Naive B cell (primary cell): ENCODE measurements at regions not wholly inside any gene's neighbourhood (a gene's known extent, or its start where the extent isn't known, plus 50 kb on each side); places are given as distances from the start of the nearest gene placed in this dataset.
"Not testable (repeated sequence)": the region's sequence is repeated elsewhere in the genome, so short reads cannot be mapped to it uniquely, and the experiment has no call there.

Source experiments
- ATAC-seq, 2 donors: fragments of 150-1000 bp; cut with Tn5 transposase; 2 replicates each; pipeline ENCODE4 v1.10.0; 2021; ENCODE audit warnings: low read depth in 2 of 2, mild to moderate bottlenecking in 2 of 2, moderate library complexity in 2 of 2
- DNase-seq: peaks from one replicate; pipeline ENCODE4 v3.0.0; 2022
- H3K27ac Mint-ChIP-seq, 6 donors: one replicate each; pipeline ENCODE4 v1.8.0; 2020 to 2022; ENCODE audit warnings: mild to moderate bottlenecking in 6 of 6, mixed read lengths in 6 of 6, moderate library complexity in 5 of 6, inconsistent platforms in 2 of 6
- H3K27me3 Mint-ChIP-seq, 3 donors: one replicate each; pipeline ENCODE4 v1.8.0; 2021 to 2022; ENCODE audit warnings: mixed read lengths in 3 of 3, mild to moderate bottlenecking in 1 of 3
- H3K36me3 Mint-ChIP-seq, 2 donors: one replicate each; pipeline ENCODE4 v1.8.0; 2020 to 2022; ENCODE audit warnings: mixed read lengths in 2 of 2, inconsistent platforms in 1 of 2, mild to moderate bottlenecking in 1 of 2
- H3K4me1 Mint-ChIP-seq, 3 donors: one replicate each; pipeline ENCODE4 v1.8.0; 2020 to 2022; ENCODE audit warnings: mixed read lengths in 3 of 3, inconsistent platforms in 1 of 3, mild to moderate bottlenecking in 1 of 3, moderate library complexity in 1 of 3
- H3K4me3 Mint-ChIP-seq, 8 donors: one replicate each; pipeline ENCODE4 v1.8.0; 2020 to 2022; ENCODE audit warnings: mild to moderate bottlenecking in 8 of 8, mixed read lengths in 8 of 8, moderate library complexity in 8 of 8, inconsistent platforms in 2 of 8
- H3K9me3 Mint-ChIP-seq, 7 donors: one replicate each; pipeline ENCODE4 v1.8.0; 2020 to 2022; ENCODE audit warnings: mixed read lengths in 7 of 7, mild to moderate bottlenecking in 5 of 7, inconsistent platforms in 2 of 7, moderate library complexity in 1 of 7

- Mint-ChIP-seq H3K36me3 (no peaks in the 10 kb centered on the region), H3K9me3 (peaks cover 0 to 13% (median 4%) of the 10 kb centered on the region in 7 donors), H3K27me3 (no peaks in the 10 kb centered on the region)
These were observed 80.9 kb upstream of the IRX2 start for GRCh38 chr5:2832394-2832793.

GRCh38 chr5:2829239-2829638 is 77.8 kb upstream of the IRX2 start:
- no peaks in the 10 kb centered on the region for H3K4me1 Mint-ChIP-seq
- no peaks in the 10 kb centered on the region for H3K27me3 Mint-ChIP-seq
- no peak for ATAC-seq
- no peak for DNase-seq
- H3K36me3 Mint-ChIP-seq, result no peaks in the 10 kb centered on the region
- peaks cover 4 to 34% (median 17%) of the 10 kb centered on the region in 7 donors for H3K9me3 Mint-ChIP-seq
- H3K27ac Mint-ChIP-seq, result no peak overlapping the region
- no peak overlapping the region for H3K4me3 Mint-ChIP-seq

More at GRCh38 chr5:2832394-2832793, 80.9 kb upstream of the IRX2 start:
- no peak overlapping the region for H3K4me3 Mint-ChIP-seq
- no peaks in the 10 kb centered on the region for H3K4me1 Mint-ChIP-seq
- H3K27ac Mint-ChIP-seq, result no peak overlapping the region
- DNase-seq (no peak), ATAC-seq (no peak)

- ATAC-seq (no peak), DNase-seq (no peak)
- Mint-ChIP-seq H3K27ac (no peak overlapping the region), H3K27me3 (no peaks in the 10 kb centered on the region), H3K4me1 (no peaks in the 10 kb centered on the region), H3K4me3 (no peak overlapping the region), H3K9me3 (peaks cover 0 to 7% (median 3%) of the 10 kb centered on the region in 7 donors), H3K36me3 (no peaks in the 10 kb centered on the region)
These were observed 67.5 kb upstream of the IRX2 start for GRCh38 chr5:2818936-2819335.

- DNase-seq (no peak), ATAC-seq (no peak)
- peaks cover 0 to 5% (median 0%) of the 10 kb centered on the region in 7 donors for H3K9me3 Mint-ChIP-seq
- H3K27me3 Mint-ChIP-seq, result no peaks in the 10 kb centered on the region
- H3K27ac Mint-ChIP-seq, result no peak overlapping the region
- no peaks in the 10 kb centered on the region for H3K4me1 Mint-ChIP-seq
- no peaks in the 10 kb centered on the region for H3K36me3 Mint-ChIP-seq
- no peak overlapping the region for H3K4me3 Mint-ChIP-seq
These were observed 65.6 kb upstream of the IRX2 start for GRCh38 chr5:2817031-2817603.

GRCh38 chr5:2813678-2814077 is 62.2 kb upstream of the IRX2 start:
- ATAC-seq (no peak), DNase-seq (no peak)
- H3K27me3 Mint-ChIP-seq, result no peaks in the 10 kb centered on the region
- H3K4me3 Mint-ChIP-seq, result no peak overlapping the region
- no peaks in the 10 kb centered on the region for H3K36me3 Mint-ChIP-seq
- H3K9me3 Mint-ChIP-seq, result peaks cover 0 to 4% (median 0%) of the 10 kb centered on the region in 7 donors
- H3K27ac Mint-ChIP-seq, result no peak overlapping the region
- no peaks in the 10 kb centered on the region for H3K4me1 Mint-ChIP-seq

GRCh38 chr5:2810644-2811043 is 59.2 kb upstream of the IRX2 start:
- no peak for DNase-seq
- H3K4me1 Mint-ChIP-seq, result no peaks in the 10 kb centered on the region
- H3K9me3 Mint-ChIP-seq, result peaks cover 0 to 16% (median 5%) of the 10 kb centered on the region in 7 donors
- ATAC-seq, result no peak
- H3K27me3 Mint-ChIP-seq, result no peaks in the 10 kb centered on the region
- H3K4me3 Mint-ChIP-seq, result no peak overlapping the region
- no peak overlapping the region for H3K27ac Mint-ChIP-seq
- no peaks in the 10 kb centered on the region for H3K36me3 Mint-ChIP-seq

GRCh38 chr5:2807244-2807643 is 55.8 kb upstream of the IRX2 start:
- H3K4me3 Mint-ChIP-seq, H3K36me3 Mint-ChIP-seq, DNase-seq, H3K4me1 Mint-ChIP-seq, H3K27ac Mint-ChIP-seq, ATAC-seq, H3K27me3 Mint-ChIP-seq: not testable (repeated sequence)
- peaks cover 0 to 21% (median 5%) of the 10 kb centered on the region in 7 donors for H3K9me3 Mint-ChIP-seq

- H3K27ac Mint-ChIP-seq, result no peak overlapping the region
- H3K9me3 Mint-ChIP-seq, result peaks cover 0 to 21% (median 5%) of the 10 kb centered on the region in 7 donors
- no peak overlapping the region for H3K4me3 Mint-ChIP-seq
- DNase-seq (no peak), ATAC-seq (no peak)
- H3K36me3 Mint-ChIP-seq, result no peaks in the 10 kb centered on the region
- H3K27me3 Mint-ChIP-seq, result no peaks in the 10 kb centered on the region
- no peaks in the 10 kb centered on the region for H3K4me1 Mint-ChIP-seq
These were observed 54.7 kb upstream of the IRX2 start for GRCh38 chr5:2806176-2806575.

- no peaks in the 10 kb centered on the region for H3K36me3 Mint-ChIP-seq
- DNase-seq (no peak), ATAC-seq (no peak)
- H3K27me3 Mint-ChIP-seq, result no peaks in the 10 kb centered on the region
- no peak overlapping the region for H3K4me3 Mint-ChIP-seq
- H3K4me1 Mint-ChIP-seq, result no peaks in the 10 kb centered on the region
- peaks cover 0 to 21% (median 5%) of the 10 kb centered on the region in 7 donors for H3K9me3 Mint-ChIP-seq
- H3K27ac Mint-ChIP-seq, result no peak overlapping the region
These were observed 53.6 kb upstream of the IRX2 start for GRCh38 chr5:2805080-2805479.

GRCh38 chr5:2803751-2804150 is 52.3 kb upstream of the IRX2 start:
- Mint-ChIP-seq H3K36me3 (no peaks in the 10 kb centered on the region), H3K27me3 (no peaks in the 10 kb centered on the region), H3K9me3 (peaks cover 0 to 21% (median 5%) of the 10 kb centered on the region in 7 donors)

GRCh38 chr5:2802693-2803365 is 51.4 kb upstream of the IRX2 start:
- no peaks in the 10 kb centered on the region for H3K36me3 Mint-ChIP-seq
- DNase-seq (no peak), ATAC-seq (no peak)
- peaks cover 0 to 3% (median 0%) of the 10 kb centered on the region in 3 donors for H3K27me3 Mint-ChIP-seq
- H3K27ac Mint-ChIP-seq, result no peak overlapping the region
- peaks cover 0 to 21% (median 0%) of the 10 kb centered on the region in 7 donors for H3K9me3 Mint-ChIP-seq
- no peak overlapping the region for H3K4me3 Mint-ChIP-seq
- H3K4me1 Mint-ChIP-seq, result no peaks in the 10 kb centered on the region

More at GRCh38 chr5:2803751-2804150, 52.3 kb upstream of the IRX2 start:
- DNase-seq (no peak), ATAC-seq (no peak)
- Mint-ChIP-seq H3K4me1 (no peaks in the 10 kb centered on the region), H3K4me3 (no peak overlapping the region), H3K27ac (no peak overlapping the region)

GRCh38 chr5:2801577-2802525 is 50.4 kb upstream of the IRX2 start:
- peaks cover 0 to 5% (median 0%) of the 10 kb centered on the region in 3 donors for H3K27me3 Mint-ChIP-seq
- H3K9me3 Mint-ChIP-seq, result peaks cover 0 to 13% (median 0%) of the 10 kb centered on the region in 7 donors
- H3K36me3 Mint-ChIP-seq, result no peaks in the 10 kb centered on the region
- ATAC-seq, result no peak
- no peak overlapping the region for H3K4me3 Mint-ChIP-seq
- H3K27ac Mint-ChIP-seq, result no peak overlapping the region
- no peaks in the 10 kb centered on the region for H3K4me1 Mint-ChIP-seq
- no peak for DNase-seq
